ENCODE measurements at regions not wholly inside any gene's neighbourhood (a gene's known extent, or its start where the extent isn't known, plus 50 kb on each side); places are given as distances from the start of the nearest gene placed in this dataset.

DNA sequence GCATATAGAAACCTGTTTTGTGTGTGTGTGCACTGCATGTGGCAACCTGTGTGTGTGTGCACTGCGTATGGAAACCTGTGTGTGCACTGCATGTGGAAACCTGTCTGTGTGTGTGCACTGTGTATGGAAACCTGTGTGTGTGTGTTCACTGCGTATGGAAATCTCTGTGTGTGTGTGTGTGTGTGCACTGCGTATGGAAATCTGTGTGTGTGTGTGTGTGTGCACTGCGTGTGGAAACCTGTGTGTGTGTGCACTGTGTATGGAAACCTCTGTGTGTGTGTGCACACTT, 72.2 kb upstream of the CCND1 start:
- TF ChIP-seq EZH2 (IDR thresholded peaks at IDR 0.05; ENCODE audit: insufficient read depth, poor library complexity, severe bottlenecking) (no peak), EZH2phosphoT487 (IDR thresholded peaks at IDR 0.05; ENCODE audit: insufficient read depth, low read depth) (no peak)

Measured in GM23248 (cell line).